Loucy (cell line): ENCODE measurements at regions not wholly inside any gene's neighbourhood (a gene's known extent, or its start where the extent isn't known, plus 50 kb on each side); places are given as distances from the start of the nearest gene placed in this dataset.

Experiments used
- CTCF ChIP-seq: fragments of 200-600 bp; sonication (generic); conservative IDR thresholded peaks from 2 replicates; pipeline ENCODE4 v1.5.1; 2014; ENCODE audit warnings: mild to moderate bottlenecking, antibody characterized with exemption, low read length
- EZH2phosphoT487 ChIP-seq: fragments of 200-600 bp; IDR thresholded peaks from 2 replicates; pipeline ENCODE4 v1.6.1; 2018; ENCODE audit warnings: antibody characterized with exemption, mild to moderate bottlenecking, moderate library complexity, borderline replicate concordance

- TF ChIP-seq CTCF, result no peak
- TF ChIP-seq EZH2phosphoT487, result no peak
Measured at GRCh38 chr20:40812415-40812925, 123.4 kb upstream of the MAFB start.
